LNCAP (cell line): ENCODE measurements at regions not wholly inside any gene's neighbourhood (a gene's known extent, or its start where the extent isn't known, plus 50 kb on each side); places are given as distances from the start of the nearest gene placed in this dataset.

Source experiments
- CTCF ChIP-seq: fragments of 450-650 bp; IDR thresholded peaks from 2 replicates; pipeline ENCODE4 v1.5.1; 2017; ENCODE audit warnings: mild to moderate bottlenecking

GRCh38 chr14:98219638-98220037 is 1052.4 kb downstream of the BCL11B start:
- no peak for TF ChIP-seq CTCF

- TF ChIP-seq CTCF: no peak
These were observed 1048.9 kb downstream of the BCL11B start for GRCh38 chr14:98223106-98223505.

- no peak for TF ChIP-seq CTCF
These were observed 1045.6 kb downstream of the BCL11B start for GRCh38 chr14:98226411-98226810.

GRCh38 chr14:98227000-98227726 is 1044.8 kb downstream of the BCL11B start:
- TF ChIP-seq CTCF: no peak

GRCh38 chr14:98227727-98228111 is 1044.3 kb downstream of the BCL11B start:
- no peak for TF ChIP-seq CTCF

- no peak for TF ChIP-seq CTCF
These were observed 1042.2 kb downstream of the BCL11B start for GRCh38 chr14:98229656-98230366.

- TF ChIP-seq CTCF: no peak
These were observed 1041.6 kb downstream of the BCL11B start for GRCh38 chr14:98230411-98230810.
